CD14-positive monocyte (primary cell): ENCODE measurements at regions not wholly inside any gene's neighbourhood (a gene's known extent, or its start where the extent isn't known, plus 50 kb on each side); places are given as distances from the start of the nearest gene placed in this dataset.
A peak's percentile ranks its signal among the peaks of the same experiment; 100 is the strongest.

Source experiments
- DNase-seq, 3 donors: peaks; one replicate each; pipeline ENCODE4 v3.0.0-alpha.2; 2011 to 2022
- H2AFZ ChIP-seq: 2 replicates; pipeline ENCODE4 v1.6.0; 2012; ENCODE audit warnings: mild to moderate bottlenecking, low read depth, low read length, inconsistent platforms; ENCODE audit not compliant: insufficient read depth, poor library complexity, severe bottlenecking
- H3K27ac ChIP-seq, 2 donors: 1 replicate in 1 of 2; 2 replicates in 1 of 2; pipeline ENCODE4 v1.5.1; 2012 to 2013; ENCODE audit warnings: low read length in 2 of 2, control low read depth in 1 of 2, inconsistent platforms in 1 of 2, low read depth in 1 of 2, mild to moderate bottlenecking in 1 of 2
- H3K27me3 ChIP-seq, 2 donors: one replicate each; pipeline versions ENCODE4 v1.6.0 to v1.6.1; 2011 to 2013; ENCODE audit warnings: low read length in 2 of 2; ENCODE audit not compliant: control insufficient read depth in 2 of 2, insufficient read depth in 2 of 2
- H3K36me3 ChIP-seq, 2 donors: replicated peaks in 1 of 2; 1 replicate in 1 of 2; 2 replicates in 1 of 2; pipeline versions ENCODE4 v1.5.1 to v1.6.1; 2012 to 2013; ENCODE audit warnings: low read length in 2 of 2, control low read depth in 1 of 2, inconsistent platforms in 1 of 2, mild to moderate bottlenecking in 1 of 2; ENCODE audit not compliant: insufficient read depth in 2 of 2, control insufficient read depth in 1 of 2
- H3K4me1 ChIP-seq, 2 donors: 1 replicate in 1 of 2; 2 replicates in 1 of 2; pipeline versions ENCODE4 v1.5.1 to v1.6.1; 2012 to 2013; ENCODE audit warnings: low read length in 2 of 2, control low read depth in 1 of 2, inconsistent platforms in 1 of 2, mild to moderate bottlenecking in 1 of 2, moderate library complexity in 1 of 2; ENCODE audit not compliant: insufficient read depth in 2 of 2, control insufficient read depth in 1 of 2
- H3K4me2 ChIP-seq: replicated peaks from 2 replicates; pipeline ENCODE3; 2012; ENCODE audit warnings: low read length, moderate library complexity, mild to moderate bottlenecking; ENCODE audit not compliant: poor library complexity, severe bottlenecking; ENCODE audit errors: extremely low read depth
- H3K4me3 ChIP-seq, 3 experiments: fragments of 200-600 bp in 1 of 3; sonication (generic) in 1 of 3; replicated peaks in 1 of 3; 1 replicate in 2 of 3; 2 replicates in 1 of 3; pipeline ENCODE4 v1.5.1; 2011 to 2013; ENCODE audit warnings: low read length in 3 of 3, mild to moderate bottlenecking in 3 of 3, control low read depth in 2 of 3, low read depth in 2 of 3, inconsistent platforms in 1 of 3, moderate library complexity in 1 of 3
- H3K79me2 ChIP-seq: 2 replicates; pipeline ENCODE4 v1.6.0; 2012; ENCODE audit warnings: mild to moderate bottlenecking, control low read depth, inconsistent platforms, low read length, moderate library complexity; ENCODE audit not compliant: insufficient read depth
- H3K9ac ChIP-seq: 2 replicates; pipeline ENCODE4 v1.6.0; 2017; ENCODE audit warnings: low read length, mild to moderate bottlenecking; ENCODE audit not compliant: insufficient read depth, poor library complexity, severe bottlenecking
- H3K9me3 ChIP-seq, 2 donors: replicated peaks in 1 of 2; 1 replicate in 1 of 2; 2 replicates in 1 of 2; pipeline versions ENCODE4 v1.5.1 to v1.6.1; 2012 to 2013; ENCODE audit warnings: low read length in 2 of 2, control low read depth in 1 of 2; ENCODE audit not compliant: control insufficient read depth in 1 of 2, insufficient read depth in 1 of 2
- H4K20me1 ChIP-seq: 2 replicates; pipeline ENCODE4 v1.6.0; 2012; ENCODE audit warnings: mild to moderate bottlenecking, low read length, control low read depth, moderate library complexity; ENCODE audit not compliant: insufficient read depth
- H3K27ac Mint-ChIP-seq, 7 donors: one replicate each; pipeline ENCODE4 v1.8.0; 2020; ENCODE audit warnings: mild to moderate bottlenecking in 7 of 7, mixed read lengths in 7 of 7, moderate library complexity in 6 of 7, inconsistent platforms in 2 of 7
- H3K27me3 Mint-ChIP-seq, 3 donors: one replicate each; pipeline ENCODE4 v1.8.0; 2021 to 2022; ENCODE audit warnings: low read depth in 3 of 3, mild to moderate bottlenecking in 3 of 3, mixed read lengths in 3 of 3, moderate library complexity in 3 of 3, inconsistent platforms in 1 of 3
- H3K36me3 Mint-ChIP-seq, 2 donors: one replicate each; pipeline ENCODE4 v1.8.0; 2020; ENCODE audit warnings: mixed read lengths in 2 of 2, inconsistent platforms in 1 of 2, mild to moderate bottlenecking in 1 of 2
- H3K4me1 Mint-ChIP-seq: one replicate; pipeline ENCODE4 v1.8.0; 2020; ENCODE audit warnings: mild to moderate bottlenecking, mixed read lengths
- H3K4me3 Mint-ChIP-seq, 2 donors: one replicate each; pipeline ENCODE4 v1.8.0; 2020; ENCODE audit warnings: mild to moderate bottlenecking in 2 of 2, mixed read lengths in 2 of 2, moderate library complexity in 1 of 2
- H3K9me3 Mint-ChIP-seq, 7 donors: one replicate each; pipeline ENCODE4 v1.8.0; 2020 to 2022; ENCODE audit warnings: mixed read lengths in 7 of 7, mild to moderate bottlenecking in 6 of 7, moderate library complexity in 6 of 7, inconsistent platforms in 2 of 7
- CTCF ChIP-seq: fragments of 200-600 bp; IDR thresholded peaks from one replicate; pipeline ENCODE4 v1.8.0; 2022; ENCODE audit warnings: antibody characterized with exemption, mild to moderate bottlenecking
- WGBS: methylation state at CpG from one replicate; pipeline ENCODE4 v1.1.5; 2013; ENCODE audit warnings: missing lambda C conversion rate; ENCODE audit not compliant: insufficient coverage; 5-methylcytosine and 5-hydroxymethylcytosine counted together
- intact Hi-C, 2 donors: fragments of 100-400 bp; cut with micrococcal nuclease; formaldehyde crosslinking; loops; one replicate each; pipeline versions ENCODE4 v1.15.0 to v1.15.1; 2023

DNA sequence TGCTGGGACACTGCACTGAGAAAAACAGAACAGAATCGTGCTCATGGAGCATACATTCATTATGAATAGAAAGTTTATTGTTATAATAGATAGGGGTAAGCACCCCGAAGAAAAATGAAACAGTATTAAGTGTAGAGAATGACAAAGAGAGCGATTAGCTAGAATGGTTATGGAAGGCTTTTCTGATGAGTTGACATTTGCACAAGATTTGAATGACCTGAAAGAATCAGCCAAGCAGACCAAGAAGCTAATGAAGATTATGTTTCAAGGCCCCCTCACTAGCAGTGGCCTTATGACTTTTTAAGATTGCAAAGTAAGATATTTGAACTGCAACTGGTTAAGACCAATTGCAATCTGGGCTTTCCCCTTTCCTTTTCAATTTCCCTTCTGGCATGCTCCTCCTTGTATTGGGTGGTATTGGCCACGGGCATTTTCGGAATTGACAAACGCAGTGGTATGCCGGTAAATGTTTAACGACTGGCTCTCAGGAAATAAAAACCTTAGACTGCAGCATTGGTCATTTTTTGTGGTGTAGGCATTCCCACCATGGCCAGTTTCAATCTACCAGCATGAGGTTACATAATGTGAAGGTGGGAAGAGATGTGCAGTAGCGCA is 120.0 kb upstream of the CITED2 start:
- no peaks in the 10 kb centered on the region for H3K36me3 Mint-ChIP-seq
- H3K27ac Mint-ChIP-seq, result no peak overlapping the region
- Histone ChIP-seq H3K4me3 (no peak overlapping the region), H3K27me3 (no peaks in the 10 kb centered on the region), H3K9me3 (peaks cover 0 to 8% of the 10 kb centered on the region in 2 donors), H3K36me3 (no peaks in the 10 kb centered on the region), H3K27ac (no peak overlapping the region), H2AFZ (no peak overlapping the region), H3K9ac (no peak overlapping the region), H3K4me2 (no peak overlapping the region), H4K20me1 (no peaks in the 10 kb centered on the region), H3K4me1 (peaks cover 0 to 7% of the 10 kb centered on the region in 2 donors), H3K79me2 (no peaks in the 10 kb centered on the region)
- H3K27me3 Mint-ChIP-seq, result no peaks in the 10 kb centered on the region
- whole genome bisulfite sequencing, result 100% methylated on average over 2 of the region's 9 CpGs
- peaks cover 4 to 20% (median 17%) of the 10 kb centered on the region in 7 donors for H3K9me3 Mint-ChIP-seq
- DNase-seq, result no peak
- intact Hi-C loops, result no loop called here
- H3K4me3 Mint-ChIP-seq, result no peak overlapping the region
- TF ChIP-seq CTCF, result no peak
- H3K4me1 Mint-ChIP-seq, result peaks cover 8% of the 10 kb centered on the region

GRCh38 chr6:139490482-139490881 is 116.0 kb upstream of the CITED2 start:
- peak overlapping the region; percentile 57 for H2AFZ ChIP-seq
- H3K9ac ChIP-seq, result no peak overlapping the region
- peak overlapping the region in 1 of 2 donors; percentile 57 for H3K27ac ChIP-seq
- H3K4me1 Mint-ChIP-seq, result peaks cover 8% of the 10 kb centered on the region
- H3K4me1 ChIP-seq, result peaks cover 0 to 7% of the 10 kb centered on the region in 2 donors
- peak overlapping the region; percentile 30 for H3K4me2 ChIP-seq
- peak overlapping the region in 5 of 7 donors; percentile 43 to 76 (median 58) for H3K27ac Mint-ChIP-seq
- intact Hi-C loops, result no loop called here
- H4K20me1 ChIP-seq, result no peaks in the 10 kb centered on the region
- peaks cover 4 to 20% (median 17%) of the 10 kb centered on the region in 7 donors for H3K9me3 Mint-ChIP-seq
- H3K9me3 ChIP-seq, result peaks cover 0 to 8% of the 10 kb centered on the region in 2 donors
- H3K36me3 ChIP-seq, result no peaks in the 10 kb centered on the region
- H3K27me3 Mint-ChIP-seq, result peaks cover 0 to 2% (median 0%) of the 10 kb centered on the region in 3 donors
- H3K27me3 ChIP-seq, result no peaks in the 10 kb centered on the region
- no peaks in the 10 kb centered on the region for H3K79me2 ChIP-seq
- H3K4me3 ChIP-seq, result peak overlapping the region in 1 of 3 experiments; percentile 38
- WGBS, result 0% methylated on average over 3 of the region's 4 CpGs
- TF ChIP-seq CTCF, result no peak
- H3K36me3 Mint-ChIP-seq, result no peaks in the 10 kb centered on the region
- H3K4me3 Mint-ChIP-seq, result peak overlapping the region in 1 of 2 donors; percentile 79
- peak; percentile 60 to 74 (median 66) for DNase-seq
